ENCODE measurements at regions not wholly inside any gene's neighbourhood (a gene's known extent, or its start where the extent isn't known, plus 50 kb on each side); places are given as distances from the start of the nearest gene placed in this dataset.

DNA sequence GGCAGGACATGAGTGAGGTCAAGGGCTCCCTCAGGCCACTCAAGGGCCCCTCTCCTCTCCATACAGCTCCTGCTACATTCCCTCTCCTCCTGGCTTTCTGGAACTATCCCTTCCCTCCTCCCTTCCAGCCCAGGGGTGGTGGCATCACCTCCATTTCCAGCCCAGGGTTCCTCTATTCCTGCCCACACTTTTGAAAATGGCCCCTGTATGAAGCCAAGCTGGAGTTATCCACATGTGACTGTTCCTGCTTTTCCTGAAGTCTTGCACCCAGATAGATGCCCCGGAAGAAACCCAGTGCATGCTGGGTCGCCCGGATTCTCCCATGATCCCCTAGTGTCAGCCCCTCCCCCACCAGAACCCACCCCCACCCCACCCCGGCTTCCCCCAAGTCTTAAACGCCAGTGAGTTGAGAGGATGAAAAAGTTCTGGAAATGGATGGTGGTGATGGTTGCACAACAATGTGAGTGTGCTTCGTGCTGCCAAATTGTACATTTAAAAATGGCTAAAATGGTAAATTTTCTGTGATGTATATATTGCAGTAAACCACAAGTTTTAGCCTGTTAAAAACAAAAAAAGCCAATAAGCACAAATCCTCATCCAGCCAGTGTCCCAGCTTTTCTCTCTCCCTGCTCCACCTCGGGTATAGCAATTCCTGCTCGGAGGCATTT, 136.9 kb downstream of the SCARB1 start:
- peak in 3 of 4 experiments; percentile 39 to 54 (median 46) for DNase-seq

DNA sequence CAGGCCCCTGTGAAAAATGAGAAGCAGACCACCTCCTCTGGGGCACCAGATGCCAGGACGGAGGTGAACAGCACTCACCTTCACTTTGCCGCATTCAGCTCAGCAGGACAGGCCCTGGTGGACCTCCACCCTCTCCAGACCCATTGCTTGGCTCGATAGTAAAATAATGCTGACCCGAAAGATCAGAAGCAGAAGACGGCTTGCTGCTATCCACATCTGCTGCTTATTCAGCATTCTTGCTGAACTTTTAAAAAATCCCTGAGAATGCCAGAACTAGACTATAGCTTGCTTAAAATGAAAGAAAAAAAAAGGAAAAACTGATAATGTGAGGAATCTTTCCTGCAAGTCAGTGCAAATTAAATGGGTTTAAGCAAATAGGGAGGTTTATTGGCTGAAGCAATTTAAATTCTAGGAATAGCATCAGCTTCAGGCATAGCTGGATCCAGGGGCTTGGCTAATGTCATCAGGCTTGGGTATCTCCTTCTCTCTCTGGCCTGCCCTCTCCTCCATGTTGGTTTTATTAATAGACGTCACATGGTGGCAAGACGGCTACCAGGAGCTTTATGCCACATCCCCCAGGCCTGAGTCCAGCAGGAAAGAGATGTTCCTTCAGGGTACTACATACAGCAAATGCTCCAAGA, 137.9 kb downstream of the SCARB1 start:
- DNase-seq: peak in 3 of 4 experiments; percentile 29 to 77 (median 60)

DNA sequence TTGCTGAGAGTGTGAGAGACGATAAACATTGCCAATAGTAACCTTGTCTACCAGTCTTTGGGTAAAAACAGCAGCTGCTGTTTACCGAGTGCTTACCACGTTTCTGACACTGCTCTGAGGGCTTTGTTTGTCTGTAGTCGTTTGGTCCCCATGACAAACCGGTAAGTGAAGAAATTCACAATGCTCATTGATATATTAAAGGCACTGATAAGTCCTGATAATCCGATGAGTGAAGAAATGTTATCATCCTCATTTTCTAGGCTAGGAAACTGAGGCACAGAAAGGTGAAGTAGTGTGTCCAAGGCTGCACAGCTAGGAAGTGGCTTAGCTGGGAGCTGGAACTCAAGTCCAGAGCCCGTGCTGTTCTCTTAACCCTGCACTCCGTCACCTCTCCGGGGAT, 138.6 kb downstream of the SCARB1 start:
- DNase-seq: peak in 1 of 4 experiments; percentile 27

GRCh38 chr12:124722878-124723277, 140.8 kb downstream of the SCARB1 start:
- DNase-seq: no peak

- DNase-seq: no peak
These were observed 142.0 kb downstream of the SCARB1 start for GRCh38 chr12:124721501-124722162.

DNA sequence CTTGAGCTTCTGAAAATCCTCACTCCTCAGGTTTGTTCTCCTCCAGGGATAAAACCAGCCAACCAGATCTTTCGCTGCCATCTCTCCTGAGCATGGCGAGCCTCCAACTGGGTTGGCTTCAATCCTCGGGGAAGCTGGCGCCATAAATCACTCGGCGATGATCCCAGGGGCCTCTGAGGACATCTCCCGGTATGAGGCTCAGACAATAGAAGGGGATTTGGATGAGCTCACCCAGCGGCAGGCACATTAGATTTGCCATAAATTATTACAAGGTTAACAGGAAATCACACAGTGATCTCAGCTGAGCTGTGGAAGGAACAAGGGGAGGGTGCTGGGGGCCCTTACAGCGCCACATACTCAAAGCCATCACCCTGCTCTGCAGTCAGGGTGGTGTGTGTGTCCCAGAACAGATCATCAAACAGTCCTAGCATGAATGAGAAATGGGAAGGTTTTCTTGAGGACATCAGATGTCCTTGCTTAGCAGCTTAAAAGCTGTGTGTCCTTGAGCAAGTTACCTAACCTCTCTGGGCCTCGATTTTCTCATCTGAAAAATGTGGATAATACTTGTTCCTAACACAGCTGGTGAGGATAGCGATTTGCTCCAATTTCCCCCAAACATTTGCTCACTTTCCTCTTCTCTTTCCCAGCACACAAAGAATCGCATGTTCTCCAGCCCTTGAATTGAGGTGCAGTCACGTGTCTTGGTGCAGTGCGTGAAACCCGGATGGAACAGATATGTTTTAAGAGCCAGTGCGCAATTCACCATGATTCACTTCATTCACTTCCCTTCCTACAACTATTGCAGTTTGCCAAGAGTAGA, 142.8 kb downstream of the SCARB1 start:
- DNase-seq: peak; percentile 77 to 91 (median 84)

- peak; percentile 27 to 63 (median 62) for DNase-seq
These were observed 143.5 kb downstream of the SCARB1 start for GRCh38 chr12:124720004-124720680.

GRCh38 chr12:124719231-124719630, 144.4 kb downstream of the SCARB1 start:
- no peak for DNase-seq

DNA sequence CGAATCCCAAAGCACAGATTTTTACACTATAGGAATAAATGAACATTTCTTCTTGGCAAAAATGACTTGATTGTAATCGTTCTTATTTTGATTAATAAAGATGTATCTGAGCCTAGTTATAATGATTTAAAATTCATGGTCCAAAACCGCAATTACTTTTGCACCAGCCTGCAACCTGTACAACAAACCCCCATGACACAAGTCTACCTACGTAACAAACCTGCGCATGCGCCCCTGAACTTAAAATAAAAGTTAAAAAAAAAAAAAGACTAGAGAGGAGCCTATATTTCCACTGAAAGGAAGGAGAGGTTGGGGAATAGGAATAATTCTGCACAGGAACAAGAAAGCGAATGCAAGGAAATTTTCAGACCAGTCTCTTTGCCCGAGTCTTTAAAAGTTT, 145.2 kb downstream of the SCARB1 start:
- no peak for DNase-seq

DNA sequence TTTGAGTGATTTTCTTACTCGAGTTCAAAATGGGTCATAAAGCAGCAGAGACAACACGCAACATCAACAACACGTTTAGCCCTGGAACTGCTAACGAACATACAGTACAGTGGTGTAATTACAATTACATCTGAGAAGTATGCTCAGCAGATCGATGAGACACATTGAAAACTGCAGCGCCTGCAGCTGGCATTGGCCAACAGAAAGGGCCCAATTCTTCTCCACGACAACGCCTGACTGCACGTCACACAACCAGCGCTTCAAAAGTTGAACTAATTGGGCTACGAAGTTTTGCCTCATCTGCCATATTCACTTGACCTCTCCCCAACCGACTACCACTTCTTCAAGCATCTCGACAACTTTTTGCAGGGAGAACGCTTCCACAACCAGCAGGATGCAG, 145.6 kb downstream of the SCARB1 start:
- no peak for DNase-seq

GRCh38 chr12:124717318-124717717, 146.3 kb downstream of the SCARB1 start:
- DNase-seq: no peak

DNA sequence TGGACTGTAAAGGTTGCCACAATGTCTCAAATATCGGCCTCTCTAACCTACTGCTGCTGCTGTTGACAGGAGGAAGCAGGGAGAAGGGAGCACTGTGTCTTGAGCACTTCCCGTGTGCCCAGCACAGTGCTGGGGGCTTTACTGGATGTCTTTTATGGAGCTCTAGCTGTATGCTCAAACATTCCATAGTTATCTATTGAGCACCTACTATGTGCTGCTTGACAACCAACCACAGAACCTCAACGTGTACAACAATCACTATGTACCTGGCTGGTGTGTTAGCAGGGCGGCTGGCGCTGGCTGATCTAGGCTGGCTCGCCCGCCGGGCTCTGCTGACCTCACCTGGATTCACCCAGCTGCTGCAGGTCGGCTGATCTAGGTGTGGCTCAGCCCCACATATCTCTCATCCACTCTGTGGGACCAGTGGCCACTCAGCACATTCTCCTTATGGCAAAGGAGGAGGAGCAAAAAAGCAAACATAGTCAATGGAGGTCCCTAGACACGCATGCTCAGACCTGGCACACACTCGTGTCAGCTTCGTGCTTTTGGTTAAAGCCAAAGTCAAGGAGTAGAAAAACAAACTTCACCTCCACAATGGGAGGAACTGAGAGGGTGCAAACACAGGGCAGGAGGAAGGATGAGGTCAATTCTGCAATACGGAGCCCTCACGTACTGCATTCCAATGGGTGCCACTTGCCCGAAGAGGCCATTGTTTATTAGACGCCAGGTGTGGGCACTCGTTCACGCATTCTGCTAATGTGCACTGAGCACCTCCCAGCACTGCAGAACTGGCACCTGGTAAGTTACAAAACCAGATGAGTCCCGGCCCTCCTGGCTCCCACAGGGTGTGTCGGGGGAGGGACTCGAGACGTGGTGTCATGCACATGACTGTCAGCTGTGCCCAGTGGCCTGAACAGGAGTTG, 147.2 kb downstream of the SCARB1 start:
- peak in 2 of 4 experiments; percentile 19 to 26 for DNase-seq

GRCh38 chr12:124715121-124715990, 147.9 kb upstream of the NCOR2 start:
- DNase-seq: peak in 3 of 4 experiments; percentile 26 to 47 (median 33)

DNA sequence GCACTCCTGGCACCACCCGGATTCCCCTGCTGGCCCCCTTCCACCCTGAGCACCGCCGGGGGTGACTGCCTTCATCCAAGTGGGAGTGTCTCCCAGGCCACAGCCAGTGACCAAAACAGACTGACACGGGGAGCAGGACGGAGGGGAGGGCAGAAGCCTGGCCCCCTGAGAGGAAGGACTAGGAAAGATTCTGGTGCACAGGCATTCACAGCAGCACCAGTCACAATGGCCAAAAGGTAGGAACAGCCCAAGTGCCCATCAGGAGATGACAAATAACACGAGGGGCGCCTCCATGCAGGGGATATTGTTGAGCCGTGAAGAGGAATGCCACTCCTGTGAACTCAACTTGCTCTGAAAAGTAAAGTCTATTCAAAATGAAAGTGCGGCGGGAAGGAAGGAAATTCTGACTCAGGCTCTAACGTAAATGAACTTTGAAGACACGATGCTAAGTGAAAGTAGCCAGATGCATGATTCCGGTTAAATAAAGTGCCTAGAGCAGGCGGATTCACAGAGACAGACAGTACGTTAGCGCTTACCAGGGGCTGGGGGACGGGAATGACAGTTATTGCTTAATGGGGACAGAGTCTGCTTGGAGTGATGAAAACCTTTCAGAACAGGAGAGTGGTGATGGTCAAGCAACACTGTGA, 146.1 kb upstream of the NCOR2 start:
- peak; percentile 79 to 93 (median 90) for DNase-seq

DNA sequence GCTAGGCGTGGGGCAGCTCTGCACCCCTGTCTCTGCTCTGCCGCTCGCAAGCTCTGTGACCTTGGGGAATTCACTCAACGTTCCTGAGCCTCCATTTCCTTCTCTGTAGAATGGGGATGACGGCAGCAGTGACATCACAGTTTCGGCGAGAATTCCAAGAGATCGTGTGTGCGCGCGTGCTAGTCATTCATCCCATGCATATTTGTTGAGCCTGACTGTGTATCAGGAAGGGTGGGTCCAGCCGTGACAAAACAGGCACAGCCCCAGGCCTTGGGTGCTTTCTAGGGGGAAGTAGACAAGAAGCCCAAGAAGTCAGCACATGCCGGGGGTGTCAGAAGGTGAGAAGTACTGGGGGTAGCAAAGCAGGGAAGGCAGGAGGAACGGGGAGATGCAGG, 145.6 kb upstream of the NCOR2 start:
- peak; percentile 88 to 95 (median 91) for DNase-seq

DNA sequence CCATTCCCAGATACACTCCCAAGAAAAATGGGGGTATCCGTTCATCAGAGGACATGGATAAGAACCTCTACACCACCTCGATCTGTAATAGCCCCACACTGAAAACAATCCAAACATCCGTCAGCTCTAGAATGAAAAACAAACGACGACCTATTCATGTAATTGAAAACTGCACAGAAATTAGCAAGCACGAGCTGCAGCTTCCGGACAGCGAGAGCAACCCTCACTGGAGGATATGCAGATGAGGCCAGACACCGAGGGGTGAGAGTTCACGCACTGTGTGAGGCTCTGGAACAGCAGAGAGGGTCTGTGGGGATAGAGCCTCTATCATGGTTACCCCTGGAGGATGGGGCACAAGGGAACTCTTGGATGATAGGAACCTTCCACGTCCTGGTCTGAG, 143.9 kb upstream of the NCOR2 start:
- no peak for DNase-seq

DNA sequence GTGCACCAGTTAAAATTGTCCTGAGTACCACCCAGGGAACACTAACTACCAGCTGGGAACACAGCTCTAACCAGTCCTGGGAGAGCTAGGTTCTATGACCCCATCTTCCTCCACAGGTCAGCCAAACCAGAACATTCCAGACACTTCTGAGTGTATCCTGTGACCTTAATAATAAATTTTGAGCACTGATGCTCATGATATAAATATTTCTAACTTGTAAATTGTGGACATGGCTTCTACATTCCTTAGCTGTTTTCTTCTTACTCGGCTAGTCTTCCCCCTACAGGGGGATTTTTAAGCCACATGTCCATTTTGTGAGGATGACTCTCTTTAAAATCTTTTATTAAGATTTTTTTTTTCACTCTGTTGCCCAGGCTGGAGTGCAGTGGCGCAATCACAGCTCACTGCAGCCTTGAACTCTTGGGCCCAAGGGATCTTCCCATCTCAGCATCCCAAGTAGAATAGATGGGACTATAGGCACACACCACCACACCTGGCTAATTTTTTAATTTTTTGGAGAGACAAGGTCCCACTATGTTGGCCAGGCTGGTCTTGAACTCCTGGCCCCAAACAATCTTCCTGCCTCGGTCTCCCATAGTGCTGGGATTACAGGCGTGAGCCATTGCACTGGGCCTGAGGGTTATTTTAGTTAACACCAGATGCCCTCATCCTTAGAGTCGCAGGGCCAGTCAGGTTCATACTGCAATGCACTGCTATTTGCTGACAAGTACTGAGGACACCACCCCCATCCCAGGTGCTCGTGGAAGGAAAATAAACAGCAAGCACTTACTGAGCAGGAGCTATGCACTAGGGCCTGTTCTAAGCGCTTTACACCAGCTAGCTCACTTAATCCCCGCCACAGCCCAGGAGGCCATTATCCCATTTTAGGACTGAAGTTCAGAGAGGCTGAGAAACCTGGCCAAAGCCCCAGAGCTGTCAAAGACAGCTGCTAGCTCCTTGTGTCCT, 142.6 kb upstream of the NCOR2 start:
- no peak for DNase-seq

GRCh38 chr12:124707316-124707715, 139.9 kb upstream of the NCOR2 start:
- DNase-seq: peak in 2 of 4 experiments; percentile 48 to 52

Data from suppressor macrophage (primary cell).